PFSK-1 (cell line): ENCODE measurements at regions not wholly inside any gene's neighbourhood (a gene's known extent, or its start where the extent isn't known, plus 50 kb on each side); places are given as distances from the start of the nearest gene placed in this dataset.

Source experiments
- SIN3A ChIP-seq: IDR thresholded peaks from 2 replicates; pipeline ENCODE4 v1.6.1; 2012; ENCODE audit warnings: mild to moderate bottlenecking, low read length, moderate library complexity, borderline replicate concordance; ENCODE audit not compliant: insufficient read depth
- TAF1 ChIP-seq: IDR thresholded peaks from 2 replicates; pipeline ENCODE4 v1.6.1; 2012; ENCODE audit warnings: low read length, control low read depth, borderline replicate concordance; ENCODE audit not compliant: insufficient read depth

- TF ChIP-seq SIN3A (no peak), TAF1 (no peak)
These were observed 134.9 kb upstream of the OTOS start for GRCh38 chr2:240275386-240275785.
